ENCODE measurements at regions not wholly inside any gene's neighbourhood (a gene's known extent, or its start where the extent isn't known, plus 50 kb on each side); places are given as distances from the start of the nearest gene placed in this dataset.

DNA sequence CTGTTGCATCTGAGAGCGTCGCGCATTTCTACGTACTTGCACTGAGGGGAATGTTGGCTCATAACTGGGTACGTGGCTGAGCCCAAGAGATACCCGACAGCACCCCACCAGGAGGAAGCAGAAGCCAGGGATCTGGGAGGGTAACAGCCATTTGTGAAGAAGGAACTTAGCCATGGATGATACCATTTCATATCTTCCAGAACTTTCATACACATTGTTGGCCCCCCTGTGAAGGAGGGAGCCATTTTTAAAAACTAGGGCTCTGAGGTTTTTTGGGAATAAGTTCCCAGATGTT is 101.4 kb upstream of the SLC44A1 start:
- Histone ChIP-seq H3K36me3 (no peaks in the 10 kb centered on the region), H3K9me3 (no peaks in the 10 kb centered on the region), H3K27me3 (no peaks in the 10 kb centered on the region), H3K4me1 (peaks cover 8 to 19% (median 15%) of the 10 kb centered on the region in 4 donors), H3K27ac (no peak overlapping the region), H3K4me3 (no peak overlapping the region)
- no peak for DNase-seq
- intact Hi-C loops (cut with DNase I; ENCODE audit: low total_unique reads) = loop anchor here (10.0 kb wide), 1 partner anchor 78 kb away; no protein-coding TSS in a partner anchor
- 96% methylated on average over 6 of the region's 6 CpGs; no CpG with 5 or more reads in 1 of the 2 donors for WGBS, 2 donors (ENCODE audit: low coverage in 1 of 2)
- TF ChIP-seq POLR2AphosphoS5 (IDR thresholded peaks at IDR 0.05) (no peak), POLR2A (IDR thresholded peaks at IDR 0.05) (no peak)
- TF ChIP-seq, protein P1, sequence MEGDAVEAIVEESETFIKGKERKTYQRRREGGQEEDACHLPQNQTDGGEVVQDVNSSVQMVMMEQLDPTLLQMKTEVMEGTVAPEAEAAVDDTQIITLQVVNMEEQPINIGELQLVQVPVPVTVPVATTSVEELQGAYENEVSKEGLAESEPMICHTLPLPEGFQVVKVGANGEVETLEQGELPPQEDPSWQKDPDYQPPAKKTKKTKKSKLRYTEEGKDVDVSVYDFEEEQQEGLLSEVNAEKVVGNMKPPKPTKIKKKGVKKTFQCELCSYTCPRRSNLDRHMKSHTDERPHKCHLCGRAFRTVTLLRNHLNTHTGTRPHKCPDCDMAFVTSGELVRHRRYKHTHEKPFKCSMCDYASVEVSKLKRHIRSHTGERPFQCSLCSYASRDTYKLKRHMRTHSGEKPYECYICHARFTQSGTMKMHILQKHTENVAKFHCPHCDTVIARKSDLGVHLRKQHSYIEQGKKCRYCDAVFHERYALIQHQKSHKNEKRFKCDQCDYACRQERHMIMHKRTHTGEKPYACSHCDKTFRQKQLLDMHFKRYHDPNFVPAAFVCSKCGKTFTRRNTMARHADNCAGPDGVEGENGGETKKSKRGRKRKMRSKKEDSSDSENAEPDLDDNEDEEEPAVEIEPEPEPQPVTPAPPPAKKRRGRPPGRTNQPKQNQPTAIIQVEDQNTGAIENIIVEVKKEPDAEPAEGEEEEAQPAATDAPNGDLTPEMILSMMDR (IDR thresholded peaks at IDR 0.05) = no peak
- in situ Hi-C loops (cut with MboI; ENCODE audit: low pct_ligation_motif_present in 1 of 4, low pct_unique_long_range_greater_than_20kb in 1 of 4, low sequenced_read_pairs in 3 of 4) = no loop called here

DNA sequence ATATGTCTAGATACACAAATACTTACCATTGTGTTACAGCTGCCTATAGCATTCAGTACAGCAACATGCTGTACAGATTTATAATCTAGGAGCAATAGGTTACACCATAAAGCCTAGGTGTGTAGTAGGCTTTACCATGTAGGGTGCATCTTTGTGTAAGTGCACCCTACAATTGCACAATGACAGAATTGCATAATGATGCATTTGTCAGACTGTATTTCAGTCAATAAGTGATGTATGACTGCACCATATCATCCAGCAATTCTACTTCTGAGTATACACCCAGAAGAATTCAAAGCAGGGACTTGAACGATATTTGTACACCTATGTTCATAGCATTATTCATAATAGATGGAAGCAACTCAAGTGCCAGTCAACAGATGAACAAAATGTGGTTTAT is 100.4 kb upstream of the SLC44A1 start:
- DNase-seq = no peak
- no peaks in the 10 kb centered on the region for H3K27me3 ChIP-seq
- 68 to 92% methylated on average over 1 of the region's 1 CpG for WGBS, 2 donors (ENCODE audit: low coverage in 1 of 2)
- in situ Hi-C loops (cut with MboI; ENCODE audit: low pct_ligation_motif_present in 1 of 4, low pct_unique_long_range_greater_than_20kb in 1 of 4, low sequenced_read_pairs in 3 of 4) (no loop called here), intact Hi-C loops (cut with DNase I; ENCODE audit: low total_unique reads) (loop anchor here (10.0 kb wide), 1 partner anchor 79 kb away; no protein-coding TSS in a partner anchor)
- peak overlapping the region in 1 of 4 donors; percentile 17 for H3K27ac ChIP-seq
- TF ChIP-seq, protein P1 (IDR thresholded peaks at IDR 0.05) = no peak
- TF ChIP-seq POLR2AphosphoS5 (IDR thresholded peaks at IDR 0.05) = peak in 1 of 3 donors; percentile 45
- peaks cover 8 to 19% (median 10%) of the 10 kb centered on the region in 4 donors for H3K4me1 ChIP-seq
- H3K9me3 ChIP-seq = no peaks in the 10 kb centered on the region
- H3K36me3 ChIP-seq = no peaks in the 10 kb centered on the region
- H3K4me3 ChIP-seq = no peak overlapping the region

DNA sequence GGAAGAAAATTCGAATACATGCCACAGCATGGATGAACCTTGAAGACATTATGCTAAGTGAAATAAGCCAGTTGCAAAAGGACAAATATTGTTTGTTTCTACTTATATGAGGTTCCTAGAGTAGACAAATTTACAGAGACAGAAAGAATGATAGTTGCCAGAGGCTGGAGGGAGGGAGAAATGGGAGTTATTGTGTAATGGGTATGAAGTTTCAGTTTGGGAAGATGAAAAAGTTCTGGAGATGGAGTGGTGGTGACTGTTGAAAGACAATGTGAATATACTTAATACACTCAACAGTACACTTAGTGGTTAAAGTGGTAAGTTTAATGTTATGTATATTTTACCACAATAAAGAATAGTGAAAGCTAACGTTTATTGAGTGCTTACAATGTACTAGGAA is 99.6 kb upstream of the SLC44A1 start:
- no peaks in the 10 kb centered on the region for H3K9me3 ChIP-seq
- no peaks in the 10 kb centered on the region for H3K27me3 ChIP-seq
- TF ChIP-seq EP300 (IDR thresholded peaks at IDR 0.05; ENCODE audit: low read depth) (no peak), POLR2A (IDR thresholded peaks at IDR 0.05) (no peak), POLR2AphosphoS5 (IDR thresholded peaks at IDR 0.05) (no peak)
- TF ChIP-seq, protein P1 (IDR thresholded peaks at IDR 0.05) = no peak
- no peak overlapping the region for H3K4me3 ChIP-seq
- peaks cover 8 to 19% (median 10%) of the 10 kb centered on the region in 4 donors for H3K4me1 ChIP-seq
- intact Hi-C loops (cut with DNase I; ENCODE audit: low total_unique reads) = loop anchor here (10.0 kb wide), 1 partner anchor 80 kb away; no protein-coding TSS in a partner anchor
- H3K27ac ChIP-seq = peak overlapping the region in 1 of 4 donors; percentile 0
- in situ Hi-C loops (cut with MboI; ENCODE audit: low pct_ligation_motif_present in 1 of 4, low pct_unique_long_range_greater_than_20kb in 1 of 4, low sequenced_read_pairs in 3 of 4) = no loop called here
- DNase-seq = no peak
- H3K36me3 ChIP-seq = no peaks in the 10 kb centered on the region
- WGBS, 2 donors (ENCODE audit: low coverage in 1 of 2) = 33 to 62% methylated on average over 1 to 2 of the region's 2 CpGs

DNA sequence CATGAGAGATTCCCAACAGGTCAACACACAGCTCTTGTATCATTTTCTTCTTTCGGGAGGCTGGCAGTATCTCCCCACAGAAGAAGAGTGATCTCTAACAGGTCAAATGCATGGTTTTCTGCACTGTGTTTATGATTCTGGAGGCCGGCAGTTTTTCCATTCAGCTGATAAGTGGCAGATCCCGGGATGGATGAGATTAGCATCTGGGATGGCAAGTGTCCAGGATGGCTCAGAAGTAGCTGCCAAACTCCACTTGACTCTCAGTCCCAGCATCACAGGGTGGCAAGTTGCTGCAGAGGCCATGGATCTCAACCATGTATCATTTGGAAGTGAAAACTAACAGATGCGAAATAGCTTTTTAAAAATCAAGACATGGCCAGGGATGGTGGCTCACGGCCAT is 97.8 kb upstream of the SLC44A1 start:
- Histone ChIP-seq H3K27me3 (no peaks in the 10 kb centered on the region), H3K4me1 (peaks cover 8 to 11% (median 8%) of the 10 kb centered on the region in 4 donors), H3K27ac (peak overlapping the region in 3 of 4 donors; percentile 16 to 71 (median 33)), H3K36me3 (no peaks in the 10 kb centered on the region), H3K9me3 (no peaks in the 10 kb centered on the region), H3K4me3 (no peak overlapping the region)
- no peak for DNase-seq
- no peak for TF ChIP-seq EP300 (IDR thresholded peaks at IDR 0.05; ENCODE audit: low read depth)
- TF ChIP-seq, protein P1 (IDR thresholded peaks at IDR 0.05) = no peak
- TF ChIP-seq POLR2A (IDR thresholded peaks at IDR 0.05) = no peak
- no peak for TF ChIP-seq POLR2AphosphoS5 (IDR thresholded peaks at IDR 0.05)
- 65% methylated on average over 5 of the region's 5 CpGs; no CpG with 5 or more reads in 1 of the 2 donors for WGBS, 2 donors (ENCODE audit: low coverage in 1 of 2)
- in situ Hi-C loops (cut with MboI; ENCODE audit: low pct_ligation_motif_present in 1 of 4, low pct_unique_long_range_greater_than_20kb in 1 of 4, low sequenced_read_pairs in 3 of 4) (no loop called here), intact Hi-C loops (cut with DNase I; ENCODE audit: low total_unique reads) (loop anchor here (10.0 kb wide), 1 partner anchor 82 kb away; no protein-coding TSS in a partner anchor)
